GM11168 (cell line): ENCODE measurements at regions not wholly inside any gene's neighbourhood (a gene's known extent, or its start where the extent isn't known, plus 50 kb on each side); places are given as distances from the start of the nearest gene placed in this dataset.

Source experiments
- in situ Hi-C: fragments of 300-500 bp; cut with MboI; formaldehyde crosslinking; loops from one replicate; pipeline ENCODE4 v1.12.0; 2022; ENCODE audit warnings: low sequenced_read_pairs; ENCODE audit not compliant: unreplicated experiment

GRCh38 chr14:100451264-100451663, 128.1 kb downstream of the SLC25A47 start:
- in situ Hi-C loops: no loop called here

DNA sequence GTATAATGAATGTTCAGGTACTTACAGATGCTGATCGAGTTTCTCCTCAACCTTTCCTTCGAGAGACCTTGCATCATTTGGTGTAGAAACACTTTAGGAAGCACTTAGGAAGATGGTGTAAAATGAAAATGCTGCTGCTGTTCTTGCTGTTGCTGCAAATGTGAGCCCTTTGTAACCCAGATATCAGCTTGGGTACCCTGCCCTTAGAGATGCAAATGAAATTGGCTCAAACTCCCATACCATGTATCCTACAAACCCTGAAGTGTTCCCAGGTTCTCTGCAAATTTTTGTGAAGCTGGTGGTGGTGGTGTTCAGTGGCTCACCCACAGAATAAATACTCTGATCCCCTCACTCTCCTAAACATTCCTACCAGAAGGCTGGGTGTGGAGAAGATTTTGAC, 130.8 kb downstream of the SLC25A47 start:
- in situ Hi-C loops: no loop called here

DNA sequence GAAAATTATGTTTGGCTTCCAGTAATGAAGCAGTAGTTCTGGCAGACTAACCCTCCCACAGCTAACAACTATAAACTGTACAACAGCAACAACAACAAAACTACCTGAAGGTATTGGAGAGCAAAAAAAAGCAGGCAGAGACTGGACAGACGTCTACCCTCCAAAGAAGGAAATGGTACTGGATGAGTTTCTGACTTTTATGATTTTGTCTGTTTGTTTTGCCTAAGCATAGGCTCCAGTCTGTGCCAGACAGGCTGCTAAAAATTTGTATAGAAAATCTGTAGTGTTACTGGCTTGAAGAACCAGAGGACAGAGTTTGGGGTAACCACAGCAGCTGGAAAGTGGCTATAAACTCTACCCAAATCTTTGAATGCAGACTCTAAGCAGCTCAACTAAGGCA, 131.3 kb downstream of the SLC25A47 start:
- in situ Hi-C loops: no loop called here

- in situ Hi-C loops: no loop called here
Measured at GRCh38 chr14:100463937-100464336, 123.3 kb downstream of the BEGAIN start.

GRCh38 chr14:100466111-100466856, 120.9 kb downstream of the BEGAIN start:
- in situ Hi-C loops: no loop called here

GRCh38 chr14:100467046-100467750, 120.0 kb downstream of the BEGAIN start:
- in situ Hi-C loops: no loop called here

DNA sequence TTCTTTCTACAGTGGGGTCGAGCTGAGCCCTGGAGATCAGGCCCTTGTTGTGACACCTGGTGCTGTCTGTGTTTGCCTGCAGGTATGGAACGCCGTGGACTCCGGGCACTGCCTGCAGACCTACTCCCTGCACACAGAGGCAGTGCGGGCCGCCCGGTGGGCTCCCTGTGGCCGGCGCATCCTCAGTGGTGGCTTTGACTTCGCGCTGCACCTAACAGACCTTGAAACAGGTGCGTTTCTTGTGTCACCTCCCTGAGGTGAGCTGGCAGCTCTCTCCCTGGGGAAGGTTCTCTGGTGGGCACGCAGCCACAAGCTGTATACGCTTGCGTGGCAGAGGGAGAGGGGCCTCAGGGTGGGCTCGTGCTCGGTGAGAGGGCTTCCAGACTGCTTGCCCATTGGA, 119.3 kb downstream of the BEGAIN start:
- in situ Hi-C loops: no loop called here

DNA sequence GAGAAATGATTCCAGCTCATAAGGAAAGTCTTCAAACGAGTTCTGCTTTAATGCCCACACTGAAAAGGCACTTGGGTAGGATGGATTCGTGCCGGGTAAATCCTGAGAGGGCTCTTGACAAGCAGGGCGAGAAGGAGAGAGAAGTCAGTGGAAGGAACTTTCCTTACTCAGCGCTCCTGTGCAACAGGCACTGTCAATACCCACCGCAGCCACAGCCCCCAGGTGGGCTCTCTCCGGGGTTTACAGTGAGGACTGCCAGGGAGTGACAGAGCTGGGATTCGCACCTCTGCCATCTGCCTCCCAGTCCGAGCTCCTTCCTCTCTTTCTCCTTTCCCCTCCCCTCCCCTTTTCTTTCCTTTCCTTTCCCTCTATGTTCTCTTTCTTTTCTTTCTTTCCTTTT, 118.7 kb downstream of the BEGAIN start:
- in situ Hi-C loops: no loop called here

DNA sequence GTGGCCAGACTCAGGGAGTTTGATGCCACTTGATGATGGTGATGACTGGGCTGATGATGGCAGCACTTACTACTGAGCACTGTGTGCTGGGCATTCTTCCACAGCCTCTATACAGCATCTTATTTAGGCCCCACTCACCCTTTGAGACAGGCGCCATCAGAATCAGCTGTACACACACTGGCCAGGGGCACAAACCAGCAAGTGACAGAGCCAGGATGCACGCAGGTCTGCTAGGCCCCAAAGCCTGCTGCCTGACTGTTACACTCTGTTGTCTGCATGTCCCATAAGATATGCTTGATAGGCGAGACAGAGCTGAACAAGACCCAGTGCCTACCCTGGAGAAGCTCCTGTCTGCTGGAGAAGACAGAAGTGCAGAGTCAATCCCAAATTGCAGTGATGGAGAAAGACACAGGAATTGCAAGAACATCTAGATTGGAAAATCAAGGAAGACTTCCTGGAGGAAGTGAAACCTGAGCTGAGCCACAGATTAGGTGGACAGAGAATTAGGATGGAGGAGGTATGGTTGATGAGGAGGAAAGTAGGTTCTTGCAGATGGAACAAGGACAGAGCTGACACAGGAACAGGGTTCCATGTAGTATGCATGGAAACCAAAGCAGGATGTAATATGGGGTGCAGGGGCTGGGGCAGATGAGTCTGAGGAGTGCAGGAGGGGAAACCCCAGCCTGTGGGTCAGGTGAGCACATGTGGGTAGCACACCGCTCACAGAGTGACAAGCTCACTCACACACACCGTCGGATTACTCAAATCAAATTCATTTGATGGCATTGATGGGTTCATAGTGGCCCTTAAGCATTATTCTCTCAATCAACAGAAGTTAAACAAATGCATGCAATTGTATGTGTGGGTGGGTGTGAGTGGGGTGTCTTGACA, 117.3 kb downstream of the BEGAIN start:
- in situ Hi-C loops: no loop called here

DNA sequence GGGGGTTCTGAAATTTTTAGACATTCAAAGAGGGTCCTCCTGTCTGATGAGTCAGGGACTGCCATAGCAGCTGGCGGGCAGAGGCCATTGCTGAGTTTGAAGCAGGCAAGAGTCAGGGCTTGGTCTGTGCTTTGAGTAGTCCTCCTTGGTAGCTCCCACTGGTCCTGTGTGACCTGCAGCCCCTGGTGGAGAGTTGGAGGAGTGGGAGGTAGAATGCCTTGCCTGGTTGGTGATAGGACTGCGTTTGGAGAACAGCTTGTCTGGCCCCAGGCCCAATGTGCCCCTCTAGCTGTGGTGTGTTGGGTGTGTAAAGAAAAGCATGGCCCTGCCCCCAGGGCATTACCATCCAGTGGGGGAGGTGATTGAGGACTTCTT, 116.7 kb downstream of the BEGAIN start:
- in situ Hi-C loops: no loop called here

- in situ Hi-C loops: no loop called here
Measured at GRCh38 chr14:100471441-100472093, 115.7 kb downstream of the BEGAIN start.

DNA sequence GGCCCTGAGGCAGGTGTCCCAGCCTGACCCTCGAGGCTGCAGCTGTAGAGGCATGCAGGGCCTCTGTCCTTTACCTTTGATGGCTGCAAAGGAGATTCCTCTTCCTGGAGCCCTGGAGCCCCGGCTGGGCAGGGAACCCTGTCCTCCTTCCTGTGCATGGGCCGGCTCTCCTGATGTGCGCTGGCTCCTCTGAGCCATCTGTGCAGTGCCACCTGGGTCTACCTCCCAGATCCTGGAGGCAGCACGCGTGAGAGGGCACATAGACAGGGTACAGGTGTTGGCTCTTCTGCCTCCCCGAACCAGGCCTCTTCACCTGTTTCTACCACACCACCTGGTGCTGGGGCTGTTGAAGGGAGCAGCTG, 115.1 kb downstream of the BEGAIN start:
- in situ Hi-C loops: no loop called here

DNA sequence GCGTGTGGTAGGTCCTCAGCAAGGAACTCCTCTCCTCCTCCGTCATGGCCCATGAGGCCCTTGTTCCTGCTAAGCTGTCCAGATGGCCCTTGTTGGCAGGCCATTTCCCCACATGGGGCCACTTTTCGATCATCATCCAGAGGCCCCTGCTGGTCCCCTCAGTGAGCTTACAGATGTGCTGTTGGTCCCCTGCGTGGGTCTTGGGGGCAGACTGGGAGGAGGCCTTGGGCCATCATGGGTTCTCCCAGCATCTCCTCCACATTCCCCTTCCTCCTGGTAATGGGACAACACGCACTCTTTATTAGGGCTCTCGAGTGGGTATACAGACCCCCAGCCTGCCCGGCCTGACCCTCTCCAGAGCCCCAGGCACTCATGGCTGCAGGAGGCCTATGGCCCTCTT, 114.7 kb downstream of the BEGAIN start:
- in situ Hi-C loops: no loop called here

- in situ Hi-C loops: no loop called here
Measured at GRCh38 chr14:100473249-100473648, 114.0 kb downstream of the BEGAIN start.

GRCh38 chr14:100474196-100474595, 113.0 kb downstream of the BEGAIN start:
- in situ Hi-C loops: no loop called here

DNA sequence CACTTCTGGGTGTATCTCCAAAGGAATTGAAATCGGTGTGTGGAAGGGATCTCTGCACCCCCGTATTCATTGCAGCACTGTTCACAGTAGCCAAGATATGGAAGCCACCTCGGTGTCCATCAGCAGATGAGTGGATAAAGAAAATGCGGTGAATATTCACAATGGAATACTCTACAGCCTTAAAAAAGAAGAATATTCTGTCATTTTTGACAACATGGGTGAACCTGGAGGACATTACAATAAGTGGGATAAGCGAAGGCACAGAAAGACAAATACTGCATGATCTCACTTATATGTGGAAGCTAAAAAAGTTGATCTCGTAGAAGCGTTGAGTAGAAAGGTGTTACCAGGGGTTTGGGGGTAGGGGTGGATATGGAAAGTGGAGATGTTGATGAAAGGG, 111.9 kb downstream of the BEGAIN start:
- in situ Hi-C loops: no loop called here

- in situ Hi-C loops: no loop called here
Measured at GRCh38 chr14:100476012-100476822, 111.0 kb downstream of the BEGAIN start.

DNA sequence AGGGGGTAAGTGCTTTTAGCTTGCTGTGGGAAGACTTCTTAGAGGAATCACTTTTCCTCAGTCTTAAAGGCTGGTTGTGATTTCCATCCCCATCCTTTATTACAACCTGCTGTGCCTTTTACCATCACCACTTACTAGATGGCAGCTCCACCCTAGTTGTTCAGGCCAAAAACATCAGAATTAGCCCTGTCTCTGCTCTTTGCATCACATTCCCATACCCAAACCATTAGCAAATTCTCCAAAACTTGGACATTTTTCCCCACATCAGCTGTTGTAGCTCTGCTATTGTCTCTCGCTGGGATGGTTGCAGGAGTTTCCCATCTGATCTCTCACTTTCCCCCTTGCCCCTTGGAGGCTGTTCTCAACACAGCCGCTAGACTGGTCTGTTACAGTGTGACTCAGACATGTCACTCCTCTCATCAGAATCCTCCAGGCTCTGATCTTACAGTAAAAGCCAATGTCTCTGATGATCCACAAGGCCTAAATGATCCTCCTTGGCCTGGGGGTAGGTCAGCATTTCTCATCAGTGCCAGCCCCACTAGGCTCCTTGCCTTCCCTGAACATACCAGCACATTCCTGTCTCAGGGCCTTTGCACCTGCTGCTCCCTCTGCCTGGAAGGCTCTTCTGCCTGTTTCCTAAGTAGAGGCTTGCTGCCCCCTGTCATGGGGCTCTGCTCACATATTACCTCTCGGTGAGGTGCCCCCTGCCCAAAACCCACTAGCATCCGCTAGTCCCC, 102.5 kb downstream of the BEGAIN start:
- in situ Hi-C loops: no loop called here
